GM12878 (cell line): ENCODE measurements at regions not wholly inside any gene's neighbourhood (a gene's known extent, or its start where the extent isn't known, plus 50 kb on each side); places are given as distances from the start of the nearest gene placed in this dataset.

Source experiments
- ATF2 ChIP-seq: IDR thresholded peaks from 2 replicates; pipeline ENCODE4 v1.6.1; 2012; ENCODE audit warnings: low read length, inconsistent platforms
- ATF3 ChIP-seq: IDR thresholded peaks from 2 replicates; pipeline ENCODE4 v1.6.1; 2011; ENCODE audit warnings: low read depth, mild to moderate bottlenecking, low read length, moderate library complexity, borderline replicate concordance; ENCODE audit errors: extremely low read depth
- BCL3 ChIP-seq: IDR thresholded peaks from 2 replicates; pipeline ENCODE4 v1.6.1; 2011; ENCODE audit warnings: borderline replicate concordance, low read depth, mild to moderate bottlenecking, moderate library complexity, low read length; ENCODE audit not compliant: insufficient read depth, poor library complexity, severe bottlenecking
- CTCF ChIP-seq, 3 experiments: IDR thresholded peaks in 2 of 3; conservative IDR thresholded peaks in 1 of 3; 2 replicates each; pipeline ENCODE4 v1.5.1; 2011; ENCODE audit warnings: low read depth in 3 of 3, low read length in 3 of 3, mild to moderate bottlenecking in 3 of 3, control low read depth in 2 of 3, moderate library complexity in 2 of 3, inconsistent platforms in 1 of 3, mixed read lengths in 1 of 3; ENCODE audit not compliant: control insufficient read depth in 2 of 3, insufficient read depth in 1 of 3; ENCODE audit errors: extremely low read depth in 1 of 3
- EED ChIP-seq: sonication (generic); IDR thresholded peaks from 2 replicates; pipeline ENCODE4 v1.6.1; 2016; ENCODE audit warnings: antibody characterized with exemption, low read depth
- JUND ChIP-seq: IDR thresholded peaks from 2 replicates; pipeline ENCODE4 v1.6.1; 2012; ENCODE audit warnings: low read depth, mild to moderate bottlenecking, low read length, improper control_type of control experiment, moderate library complexity
- POLR2A ChIP-seq: IDR thresholded peaks from 2 replicates; pipeline ENCODE4 v1.6.1; 2011; ENCODE audit warnings: low read depth, mild to moderate bottlenecking, low read length
- RAD21 ChIP-seq: IDR thresholded peaks from 2 replicates; pipeline ENCODE4 v1.6.1; 2011; ENCODE audit warnings: mild to moderate bottlenecking, low read depth, low read length, moderate library complexity; ENCODE audit not compliant: insufficient read depth
- SKIL ChIP-seq: fragments of 450-650 bp; IDR thresholded peaks from 2 replicates; pipeline ENCODE4 v1.6.1; 2017; ENCODE audit warnings: mild to moderate bottlenecking, low read depth, inconsistent platforms; ENCODE audit not compliant: poor library complexity, severe bottlenecking
- SREBF2 ChIP-seq: IDR thresholded peaks from 2 replicates; pipeline ENCODE4 v1.6.1; 2012; ENCODE audit warnings: mild to moderate bottlenecking, low read length

GRCh38 chr9:26334706-26335105, 557.9 kb downstream of the CAAP1 start:
- no peak for TF ChIP-seq RAD21
- no peak for TF ChIP-seq JUND
- no peak for TF ChIP-seq SREBF2
- no peak for TF ChIP-seq EED
- no peak for TF ChIP-seq ATF3
- TF ChIP-seq BCL3: no peak
- no peak for TF ChIP-seq CTCF (IDR thresholded peaks at IDR 0.05 in 2 of 3, conservative IDR thresholded peaks at IDR 0.05 in 1 of 3; ENCODE audit: control insufficient read depth in 2 of 3, extremely low read depth in 1 of 3, insufficient read depth in 1 of 3, low read depth in 3 of 3, low read length in 3 of 3)
- TF ChIP-seq SKIL: no peak
- no peak for TF ChIP-seq ATF2
- TF ChIP-seq POLR2A: no peak
